Fibroblast of mammary gland (primary cell): ENCODE measurements at regions not wholly inside any gene's neighbourhood (a gene's known extent, or its start where the extent isn't known, plus 50 kb on each side); places are given as distances from the start of the nearest gene placed in this dataset.

Experiments
- DNase-seq: peaks from one replicate; pipeline ENCODE4 v3.0.0-alpha.2; 2010; ENCODE audit warnings: low read depth
- H3K4me3 ChIP-seq: 2 replicates; pipeline ENCODE4 v1.5.1; 2011; ENCODE audit warnings: low read depth, mild to moderate bottlenecking, low read length, moderate library complexity; ENCODE audit not compliant: control insufficient read depth
- CTCF ChIP-seq: conservative IDR thresholded peaks from 2 replicates; pipeline ENCODE4 v1.5.1; 2011; ENCODE audit warnings: low read depth, low read length, inconsistent platforms; ENCODE audit not compliant: control insufficient read depth, insufficient read depth

GRCh38 chr7:427506-428103, 92.0 kb downstream of the PDGFA start:
- H3K4me3 ChIP-seq = no peak overlapping the region
- no peak for TF ChIP-seq CTCF
- no peak for DNase-seq

- no peak for DNase-seq
- TF ChIP-seq CTCF = no peak
These were observed 91.3 kb downstream of the PDGFA start for GRCh38 chr7:428387-428786.

GRCh38 chr7:428927-429827, 90.5 kb downstream of the PDGFA start:
- TF ChIP-seq CTCF = no peak

More at GRCh38 chr7:428387-428786, 91.3 kb downstream of the PDGFA start:
- H3K4me3 ChIP-seq = no peak overlapping the region

GRCh38 chr7:429828-430180, 89.8 kb downstream of the PDGFA start:
- no peak for DNase-seq
- no peak overlapping the region for H3K4me3 ChIP-seq
- no peak for TF ChIP-seq CTCF

More at GRCh38 chr7:428927-429827, 90.5 kb downstream of the PDGFA start:
- DNase-seq = no peak
- no peak overlapping the region for H3K4me3 ChIP-seq

GRCh38 chr7:431041-431440, 88.6 kb downstream of the PDGFA start:
- H3K4me3 ChIP-seq = no peak overlapping the region
- TF ChIP-seq CTCF = no peak
- no peak for DNase-seq

GRCh38 chr7:431658-432111, 88.0 kb downstream of the PDGFA start:
- no peak for TF ChIP-seq CTCF
- DNase-seq = no peak
- no peak overlapping the region for H3K4me3 ChIP-seq
